ENCODE measurements at regions not wholly inside any gene's neighbourhood (a gene's known extent, or its start where the extent isn't known, plus 50 kb on each side); places are given as distances from the start of the nearest gene placed in this dataset.
A peak's percentile ranks its signal among the peaks of the same experiment; 100 is the strongest.

- no peak for TF ChIP-seq CTCF (IDR thresholded peaks at IDR 0.05; ENCODE audit: borderline replicate concordance, control extremely low read depth, extremely low read depth, insufficient read depth, missing control alignments)
- DNase-seq (ENCODE audit: low spot score) = no peak
- in situ Hi-C loops (cut with MboI; ENCODE audit: low sequenced_read_pairs, unreplicated experiment) = no loop called here
Measured at GRCh38 chr3:194274424-194275085, 76.6 kb downstream of the CPN2 start.

- peak; percentile 32 for DNase-seq (ENCODE audit: low spot score)
- no peak for TF ChIP-seq CTCF (IDR thresholded peaks at IDR 0.05; ENCODE audit: borderline replicate concordance, control extremely low read depth, extremely low read depth, insufficient read depth, missing control alignments)
- in situ Hi-C loops (cut with MboI; ENCODE audit: low sequenced_read_pairs, unreplicated experiment) = no loop called here
Measured at GRCh38 chr3:194275291-194275690, 75.8 kb downstream of the CPN2 start.

GRCh38 chr3:194275721-194276120, 75.4 kb downstream of the CPN2 start:
- no peak for TF ChIP-seq CTCF (IDR thresholded peaks at IDR 0.05; ENCODE audit: borderline replicate concordance, control extremely low read depth, extremely low read depth, insufficient read depth, missing control alignments)
- in situ Hi-C loops (cut with MboI; ENCODE audit: low sequenced_read_pairs, unreplicated experiment) = no loop called here

GRCh38 chr3:194276768-194277103, 74.4 kb downstream of the CPN2 start:
- TF ChIP-seq CTCF (IDR thresholded peaks at IDR 0.05; ENCODE audit: borderline replicate concordance, control extremely low read depth, extremely low read depth, insufficient read depth, missing control alignments) = no peak
- in situ Hi-C loops (cut with MboI; ENCODE audit: low sequenced_read_pairs, unreplicated experiment) = no loop called here

More at GRCh38 chr3:194275721-194276120, 75.4 kb downstream of the CPN2 start:
- peak; percentile 32 for DNase-seq (ENCODE audit: low spot score)

GRCh38 chr3:194277104-194277785, 73.9 kb downstream of the CPN2 start:
- TF ChIP-seq CTCF (IDR thresholded peaks at IDR 0.05; ENCODE audit: borderline replicate concordance, control extremely low read depth, extremely low read depth, insufficient read depth, missing control alignments) = no peak
- DNase-seq (ENCODE audit: low spot score) = no peak
- in situ Hi-C loops (cut with MboI; ENCODE audit: low sequenced_read_pairs, unreplicated experiment) = no loop called here

More at GRCh38 chr3:194276768-194277103, 74.4 kb downstream of the CPN2 start:
- DNase-seq (ENCODE audit: low spot score) = no peak

GRCh38 chr3:194277786-194278130, 73.4 kb downstream of the CPN2 start:
- in situ Hi-C loops (cut with MboI; ENCODE audit: low sequenced_read_pairs, unreplicated experiment) = no loop called here
- TF ChIP-seq CTCF (IDR thresholded peaks at IDR 0.05; ENCODE audit: borderline replicate concordance, control extremely low read depth, extremely low read depth, insufficient read depth, missing control alignments) = no peak
- no peak for DNase-seq (ENCODE audit: low spot score)

Measured in GM13976 (cell line).